Esophagus squamous epithelium (tissue), 5 donors: ENCODE measurements at regions not wholly inside any gene's neighbourhood (a gene's known extent, or its start where the extent isn't known, plus 50 kb on each side); places are given as distances from the start of the nearest gene placed in this dataset.

Experiments
- DNase-seq: peaks from one replicate; lab custom pipeline; 2025; lab: John Stamatoyannopoulos, UW
- H3K27ac ChIP-seq, 4 donors: fragments of 200-600 bp; sonication (generic); one replicate each; pipeline ENCODE4 v1.5.1; 2016 to 2019; ENCODE audit warnings: mild to moderate bottlenecking in 1 of 4
- H3K27me3 ChIP-seq, 4 donors: fragments of 200-600 bp; sonication (generic); 1 replicate in 3 of 4; 2 replicates in 1 of 4; pipeline versions ENCODE4 v1.5.1 to v1.6.0; 2017 to 2021; ENCODE audit warnings: antibody characterized with exemption in 1 of 4
- H3K36me3 ChIP-seq, 3 donors: fragments of 200-600 bp; sonication (generic); one replicate each; pipeline ENCODE4 v1.5.1; 2016 to 2019
- H3K4me1 ChIP-seq, 3 donors: fragments of 200-600 bp; sonication (generic); one replicate each; pipeline ENCODE4 v1.5.1; 2017 to 2019
- H3K4me3 ChIP-seq, 4 donors: fragments of 200-600 bp; sonication (generic); 1 replicate in 3 of 4; 2 replicates in 1 of 4; pipeline ENCODE4 v1.5.1; 2016 to 2019; ENCODE audit warnings: mild to moderate bottlenecking in 2 of 4, moderate library complexity in 1 of 4
- H3K9me3 ChIP-seq, 3 donors: fragments of 200-600 bp; sonication (generic); one replicate each; pipeline ENCODE4 v1.5.1; 2016 to 2019
- POLR2A ChIP-seq, 4 donors: fragments of 450-650 bp; IDR thresholded peaks; one replicate each; pipeline ENCODE4 v1.6.1; 2017; ENCODE audit warnings: antibody characterized with exemption in 4 of 4, mild to moderate bottlenecking in 4 of 4, moderate library complexity in 3 of 4
- WGBS, 2 donors: methylation state at CpG; one replicate each; pipeline ENCODE4 v1.1.5; 2018; 5-methylcytosine and 5-hydroxymethylcytosine counted together
- intact Hi-C: fragments of 100-400 bp; cut with DNase I; formaldehyde crosslinking; loops from one replicate; pipeline ENCODE4 v1.15.0; 2022
- TF ChIP-seq, protein P1 (sequence below), 6 experiments: fragments of 450-650 bp in 4 of 6; fragments of 200-600 bp in 2 of 6; sonication (generic) in 2 of 6; IDR thresholded peaks; one replicate each; pipeline ENCODE4 v1.5.1; 2016 to 2019; ENCODE audit warnings: antibody characterized with exemption in 6 of 6, mild to moderate bottlenecking in 4 of 6, moderate library complexity in 4 of 6
- donor health status: DM: yes; HTN: yes; CAD: no.

DNA sequence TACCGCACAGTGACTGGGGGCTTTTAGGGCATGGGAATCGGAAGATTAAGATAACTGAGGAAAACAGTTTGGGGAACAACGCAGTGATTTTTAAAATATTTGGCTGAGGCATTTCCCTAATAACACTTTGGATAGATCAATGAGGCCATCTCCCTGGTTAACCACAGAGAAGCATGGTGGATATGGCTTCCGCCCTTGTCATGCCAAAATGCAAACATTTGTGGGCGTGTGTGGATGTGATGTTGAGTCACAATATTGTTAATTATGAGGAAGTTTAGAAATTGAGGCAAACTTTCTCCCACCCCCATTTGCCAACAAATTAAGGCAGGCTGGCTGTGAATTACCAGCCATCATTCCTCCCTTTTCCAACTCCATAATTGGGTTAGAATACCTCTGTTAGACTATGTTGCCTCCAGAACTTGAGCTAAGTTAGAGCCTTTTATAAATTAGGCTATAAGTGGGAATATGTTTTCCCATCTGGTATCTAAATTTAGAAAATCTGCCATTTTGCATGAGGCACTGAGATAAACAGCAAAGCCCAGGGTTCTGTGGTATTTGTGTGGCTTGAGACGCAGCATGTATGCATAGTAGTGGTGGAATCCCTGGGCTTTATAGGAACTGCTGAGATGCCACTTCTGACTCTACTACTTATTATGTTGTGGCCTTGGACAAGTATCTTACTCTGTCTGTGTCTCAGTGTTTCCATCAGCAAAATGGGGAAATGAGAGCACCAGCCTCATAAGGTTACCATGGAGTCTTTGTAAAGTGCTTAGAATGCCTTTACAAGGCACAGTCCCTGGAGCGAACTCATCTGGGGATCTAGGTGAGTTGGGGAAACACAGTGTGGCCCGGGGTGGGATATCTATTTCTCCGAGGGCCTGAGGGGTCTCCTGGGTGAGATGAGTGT, 154.6 kb downstream of the C1orf94 start:
- Histone ChIP-seq H3K36me3 (no peaks in the 10 kb centered on the region), H3K4me1 (peaks cover 0 to 5% (median 0%) of the 10 kb centered on the region in 3 donors), H3K9me3 (no peaks in the 10 kb centered on the region), H3K27ac (no peak overlapping the region), H3K27me3 (peaks cover 0 to 24% (median 0%) of the 10 kb centered on the region in 4 donors), H3K4me3 (no peak overlapping the region)
- TF ChIP-seq POLR2A (IDR thresholded peaks at IDR 0.05), result no peak
- TF ChIP-seq, protein P1, sequence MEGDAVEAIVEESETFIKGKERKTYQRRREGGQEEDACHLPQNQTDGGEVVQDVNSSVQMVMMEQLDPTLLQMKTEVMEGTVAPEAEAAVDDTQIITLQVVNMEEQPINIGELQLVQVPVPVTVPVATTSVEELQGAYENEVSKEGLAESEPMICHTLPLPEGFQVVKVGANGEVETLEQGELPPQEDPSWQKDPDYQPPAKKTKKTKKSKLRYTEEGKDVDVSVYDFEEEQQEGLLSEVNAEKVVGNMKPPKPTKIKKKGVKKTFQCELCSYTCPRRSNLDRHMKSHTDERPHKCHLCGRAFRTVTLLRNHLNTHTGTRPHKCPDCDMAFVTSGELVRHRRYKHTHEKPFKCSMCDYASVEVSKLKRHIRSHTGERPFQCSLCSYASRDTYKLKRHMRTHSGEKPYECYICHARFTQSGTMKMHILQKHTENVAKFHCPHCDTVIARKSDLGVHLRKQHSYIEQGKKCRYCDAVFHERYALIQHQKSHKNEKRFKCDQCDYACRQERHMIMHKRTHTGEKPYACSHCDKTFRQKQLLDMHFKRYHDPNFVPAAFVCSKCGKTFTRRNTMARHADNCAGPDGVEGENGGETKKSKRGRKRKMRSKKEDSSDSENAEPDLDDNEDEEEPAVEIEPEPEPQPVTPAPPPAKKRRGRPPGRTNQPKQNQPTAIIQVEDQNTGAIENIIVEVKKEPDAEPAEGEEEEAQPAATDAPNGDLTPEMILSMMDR (IDR thresholded peaks at IDR 0.05), result no peak
- no peak for DNase-seq
- intact Hi-C loops, result no loop called here
- WGBS, 2 donors, result 86 to 88% methylated on average over 9 of the region's 9 CpGs

GRCh38 chr1:34332996-34333395, 156.3 kb downstream of the C1orf94 start:
- Histone ChIP-seq H3K27ac (no peak overlapping the region), H3K27me3 (peaks cover 0 to 37% (median 0%) of the 10 kb centered on the region in 4 donors), H3K4me1 (peaks cover 0 to 5% (median 0%) of the 10 kb centered on the region in 3 donors), H3K4me3 (no peak overlapping the region), H3K36me3 (no peaks in the 10 kb centered on the region), H3K9me3 (no peaks in the 10 kb centered on the region)
- TF ChIP-seq, protein P1 (IDR thresholded peaks at IDR 0.05), result no peak
- TF ChIP-seq POLR2A (IDR thresholded peaks at IDR 0.05), result no peak
- 47 to 50% methylated on average over 3 of the region's 4 CpGs for WGBS, 2 donors
- intact Hi-C loops, result no loop called here
- no peak for DNase-seq

GRCh38 chr1:34338871-34339270, 162.2 kb downstream of the C1orf94 start:
- Histone ChIP-seq H3K36me3 (no peaks in the 10 kb centered on the region), H3K27me3 (peaks cover 0 to 45% (median 0%) of the 10 kb centered on the region in 4 donors), H3K4me3 (no peak overlapping the region), H3K27ac (no peak overlapping the region), H3K4me1 (no peaks in the 10 kb centered on the region), H3K9me3 (no peaks in the 10 kb centered on the region)
- intact Hi-C loops, result no loop called here
- DNase-seq, result no peak
- no peak for TF ChIP-seq POLR2A (IDR thresholded peaks at IDR 0.05)
- 33 to 40% methylated on average over 1 of the region's 1 CpG for WGBS, 2 donors

GRCh38 chr1:34341896-34342295, 165.2 kb downstream of the C1orf94 start:
- H3K4me3 ChIP-seq, result no peak overlapping the region
- H3K27ac ChIP-seq, result no peak overlapping the region
- intact Hi-C loops, result no loop called here
- TF ChIP-seq POLR2A (IDR thresholded peaks at IDR 0.05), result no peak
- TF ChIP-seq, protein P1 (IDR thresholded peaks at IDR 0.05), result no peak
- DNase-seq, result no peak
- H3K4me1 ChIP-seq, result no peaks in the 10 kb centered on the region
- no peaks in the 10 kb centered on the region for H3K9me3 ChIP-seq
- WGBS, 2 donors, result 76 to 78% methylated on average over 2 of the region's 2 CpGs
- H3K27me3 ChIP-seq, result peaks cover 0 to 41% (median 0%) of the 10 kb centered on the region in 4 donors
- H3K36me3 ChIP-seq, result no peaks in the 10 kb centered on the region

DNA sequence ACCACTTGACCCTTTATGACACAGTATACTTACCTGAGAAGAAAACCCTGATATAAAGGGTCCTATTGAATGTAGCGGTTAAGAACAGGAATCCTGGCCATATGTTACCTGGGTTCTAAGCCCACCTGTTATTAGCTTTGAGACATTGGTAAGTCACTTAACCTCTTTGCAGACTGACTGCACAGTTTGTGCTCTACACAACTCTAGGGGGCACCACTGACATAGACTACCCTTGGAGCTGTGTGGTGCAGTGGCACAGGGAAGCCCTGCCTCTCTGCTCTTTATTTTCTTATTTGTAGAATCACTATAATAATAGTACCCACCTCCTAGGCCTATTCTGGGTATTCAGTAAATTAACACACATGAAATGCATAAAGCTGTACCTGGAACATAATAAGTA, 165.6 kb downstream of the C1orf94 start:
- Histone ChIP-seq H3K4me3 (no peak overlapping the region), H3K27ac (no peak overlapping the region), H3K9me3 (no peaks in the 10 kb centered on the region), H3K36me3 (no peaks in the 10 kb centered on the region), H3K27me3 (peaks cover 0 to 36% (median 0%) of the 10 kb centered on the region in 4 donors), H3K4me1 (no peaks in the 10 kb centered on the region)
- no peak for TF ChIP-seq POLR2A (IDR thresholded peaks at IDR 0.05)
- TF ChIP-seq, protein P1 (IDR thresholded peaks at IDR 0.05), result no peak
- no peak for DNase-seq
- intact Hi-C loops, result no loop called here
- WGBS, 2 donors, result 100% methylated on average over 1 of the region's 1 CpG
